HEK293 (cell line): ENCODE measurements at regions not wholly inside any gene's neighbourhood (a gene's known extent, or its start where the extent isn't known, plus 50 kb on each side); places are given as distances from the start of the nearest gene placed in this dataset.

Source experiments
- CTCF ChIA-PET: fragments of 350-600 bp; formaldehyde crosslinking; extraction: SDS; loops from one replicate; lab custom pipeline; 2021; ENCODE audit warnings: antibody characterized with exemption; lab: Yijun Ruan, JAX
- POLR2A ChIA-PET: fragments of 300-600 bp; formaldehyde crosslinking; extraction: SDS; loops from one replicate; lab custom pipeline; 2020; ENCODE audit warnings: antibody characterized with exemption, inconsistent platforms; lab: Yijun Ruan, JAX
- H3K27ac ChIP-seq: fragments of 200-500 bp; sonication (Bioruptor generic); 2 replicates; pipeline ENCODE4 v1.5.1; 2014; ENCODE audit warnings: low read depth, low read length, control low read depth, inconsistent platforms; ENCODE audit errors: extremely low read depth
- H3K36me3 ChIP-seq, 2 experiments: fragments of 200-500 bp in 1 of 2; sonication (Bioruptor generic) in 1 of 2; 1 replicate in 1 of 2; 2 replicates in 1 of 2; pipeline ENCODE4 v1.5.1; 2014 to 2017; ENCODE audit warnings: inconsistent platforms in 2 of 2, low read length in 2 of 2; ENCODE audit not compliant: control insufficient read depth in 2 of 2, insufficient read depth in 1 of 2
- H3K4me1 ChIP-seq: fragments of 200-500 bp; sonication (Bioruptor generic); 2 replicates; pipeline ENCODE4 v1.5.1; 2014; ENCODE audit warnings: mild to moderate bottlenecking, low read length, inconsistent platforms; ENCODE audit not compliant: control insufficient read depth, insufficient read depth
- H3K4me3 ChIP-seq: 2 replicates; pipeline ENCODE4 v1.5.1; 2011; ENCODE audit warnings: low read depth, mild to moderate bottlenecking, control low read depth, low read length, moderate library complexity
- H3K9me3 ChIP-seq: fragments of 200-500 bp; sonication (Bioruptor generic); 2 replicates; pipeline ENCODE4 v1.5.1; 2014; ENCODE audit warnings: low read depth, low read length, inconsistent platforms; ENCODE audit not compliant: control insufficient read depth, insufficient read depth
- KLF1 ChIP-seq: fragments of 450-650 bp; formaldehyde crosslinking; IDR thresholded peaks from 2 replicates; pipeline ENCODE4 v1.5.1; 2016; ENCODE audit warnings: missing biosample characterization, missing genetic modification characterization
- KLF10 ChIP-seq: fragments of 450-650 bp; IDR thresholded peaks from 2 replicates; pipeline ENCODE4 v1.5.1; 2018; ENCODE audit warnings: missing biosample characterization, mild to moderate bottlenecking, missing genetic modification characterization
- REST ChIP-seq: fragments of 450-650 bp; formaldehyde crosslinking; IDR thresholded peaks from 2 replicates; pipeline ENCODE4 v1.5.1; 2016; ENCODE audit warnings: missing biosample characterization, missing genetic modification characterization
- WT1 ChIP-seq: fragments of 450-650 bp; formaldehyde crosslinking; IDR thresholded peaks from 2 replicates; pipeline ENCODE4 v1.5.1; 2016; ENCODE audit warnings: missing biosample characterization, missing genetic modification characterization
- YY1 ChIP-seq: fragments of 450-650 bp; formaldehyde crosslinking; IDR thresholded peaks from 2 replicates; pipeline ENCODE4 v1.5.1; 2018; ENCODE audit warnings: missing biosample characterization, missing genetic modification characterization
- ZBTB1 ChIP-seq: fragments of 450-650 bp; formaldehyde crosslinking; IDR thresholded peaks from 2 replicates; pipeline ENCODE4 v1.5.1; 2016; ENCODE audit warnings: missing biosample characterization, missing genetic modification characterization
- ZBTB10 ChIP-seq: fragments of 450-650 bp; formaldehyde crosslinking; IDR thresholded peaks from 2 replicates; pipeline ENCODE4 v1.5.1; 2016; ENCODE audit warnings: missing biosample characterization, missing genetic modification characterization
- ZBTB8A ChIP-seq: fragments of 450-650 bp; formaldehyde crosslinking; IDR thresholded peaks from 2 replicates; pipeline ENCODE4 v1.5.1; 2016; ENCODE audit warnings: missing biosample characterization, missing genetic modification characterization
- ZNF37A ChIP-seq: fragments of 450-650 bp; IDR thresholded peaks from 2 replicates; pipeline ENCODE4 v1.5.1; 2018; ENCODE audit warnings: missing biosample characterization, missing genetic modification characterization
- ZNF449 ChIP-seq: fragments of 450-650 bp; formaldehyde crosslinking; IDR thresholded peaks from 2 replicates; pipeline ENCODE4 v1.5.1; 2017; ENCODE audit warnings: missing biosample characterization, mild to moderate bottlenecking, missing genetic modification characterization, moderate library complexity
- ZNF600 ChIP-seq: fragments of 450-650 bp; formaldehyde crosslinking; IDR thresholded peaks from 2 replicates; pipeline ENCODE4 v1.5.1; 2016; ENCODE audit warnings: missing biosample characterization, missing genetic modification characterization
- ZNF639 ChIP-seq: fragments of 450-650 bp; formaldehyde crosslinking; IDR thresholded peaks from 2 replicates; pipeline ENCODE4 v1.5.1; 2016; ENCODE audit warnings: missing biosample characterization, missing genetic modification characterization
- ZNF792 ChIP-seq: fragments of 450-650 bp; formaldehyde crosslinking; IDR thresholded peaks from 2 replicates; pipeline ENCODE4 v1.5.1; 2016; ENCODE audit warnings: missing biosample characterization, missing genetic modification characterization
- ZNF843 ChIP-seq: fragments of 450-650 bp; formaldehyde crosslinking; IDR thresholded peaks from 2 replicates; pipeline ENCODE4 v1.5.1; 2016; ENCODE audit warnings: missing biosample characterization, missing genetic modification characterization

- TF ChIP-seq REST (tag by site-specific recombination), result no peak
- TF ChIP-seq ZNF792 (tag by site-specific recombination), result no peak
- no peak for TF ChIP-seq ZNF600
- no peak for TF ChIP-seq ZBTB10
- TF ChIP-seq KLF1 (tag by site-specific recombination), result no peak
- TF ChIP-seq ZNF449 (tag by site-specific recombination), result no peak
- TF ChIP-seq ZNF843 (tag by site-specific recombination), result no peak
Observed at GRCh38 chr18:79608999-79609461, 70.6 kb upstream of the CTDP1 start (continued).

GRCh38 chr18:79609841-79610281, 69.7 kb upstream of the CTDP1 start:
- ChIA-PET POLR2A (interaction anchor here (0.6 kb wide), 1 partner anchor 8 kb away, joined by 6 read pairs; no protein-coding TSS in a partner anchor), CTCF (no interaction called here)
- no peaks in the 10 kb centered on the region for H3K4me1 ChIP-seq
- H3K4me3 ChIP-seq, result no peak overlapping the region
- no peaks in the 10 kb centered on the region for H3K36me3 ChIP-seq
- no peaks in the 10 kb centered on the region for H3K9me3 ChIP-seq
- no peak for TF ChIP-seq YY1 (tag by site-specific recombination)
- H3K27ac ChIP-seq, result no peak overlapping the region

- H3K36me3 ChIP-seq, result no peaks in the 10 kb centered on the region
- H3K4me1 ChIP-seq, result no peaks in the 10 kb centered on the region
- H3K27ac ChIP-seq, result no peak overlapping the region
- H3K4me3 ChIP-seq, result no peak overlapping the region
- no peak for TF ChIP-seq KLF10 (tag by site-specific recombination)
- TF ChIP-seq ZNF639 (tag by site-specific recombination), result no peak
- no peak for TF ChIP-seq WT1
- no peak for TF ChIP-seq ZBTB1
- TF ChIP-seq ZNF37A (tag by site-specific recombination), result no peak
- TF ChIP-seq ZBTB8A, result no peak
- ChIA-PET POLR2A (no interaction called here), CTCF (interaction anchor here (0.6 kb wide), 1 partner anchor 142 kb away, joined by 3 read pairs; no protein-coding TSS in a partner anchor)
- no peaks in the 10 kb centered on the region for H3K9me3 ChIP-seq
Observed at GRCh38 chr18:79610461-79611039, 69.1 kb upstream of the CTDP1 start.
